NAMALWA (cell line): ENCODE measurements at regions not wholly inside any gene's neighbourhood (a gene's known extent, or its start where the extent isn't known, plus 50 kb on each side); places are given as distances from the start of the nearest gene placed in this dataset.
A peak's percentile ranks its signal among the peaks of the same experiment; 100 is the strongest.

ENCODE experiments used
- DNase-seq: peaks from one replicate; pipeline ENCODE4 v3.0.0-alpha.2; 2015; ENCODE audit warnings: low spot score

DNA sequence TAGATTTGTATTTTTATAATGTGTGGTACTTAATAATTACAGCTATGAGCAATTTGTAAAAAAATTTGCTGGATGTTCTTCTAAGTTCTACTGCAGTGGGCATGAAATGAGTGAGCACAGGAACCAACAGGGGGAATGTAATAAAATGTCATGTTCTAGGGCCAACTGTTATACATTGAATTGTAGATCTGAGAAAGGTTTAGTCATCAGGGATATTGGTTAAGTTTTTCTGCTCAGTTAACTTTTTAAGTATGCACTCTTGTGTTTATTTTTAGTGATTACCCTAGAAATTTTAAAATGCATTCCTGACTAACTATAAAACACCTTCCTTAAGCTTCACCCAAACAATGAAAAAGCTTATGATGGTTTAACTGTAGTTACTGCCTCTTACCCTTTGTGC lies 101.8 kb downstream of the CAND1 start:
- DNase-seq, result no peak

DNA sequence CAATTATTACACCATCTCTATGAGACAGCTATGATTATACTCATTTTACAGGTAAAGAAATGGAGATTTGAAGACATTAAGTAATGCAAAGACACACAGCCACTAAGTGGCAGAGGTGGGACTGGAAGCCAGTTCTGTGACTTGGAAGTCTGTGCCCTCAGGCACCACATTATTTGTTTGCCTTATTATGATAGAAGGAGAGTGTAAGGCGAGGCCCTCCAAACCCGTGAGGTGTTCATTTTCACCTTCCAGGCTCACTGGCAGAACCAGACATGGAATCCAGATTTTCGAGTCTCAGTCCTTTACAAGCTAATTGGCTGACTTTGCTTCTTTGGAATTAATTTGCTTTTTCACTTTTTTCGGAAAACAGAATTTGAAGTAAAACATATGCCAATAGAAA lies 107.9 kb downstream of the CAND1 start:
- DNase-seq, result no peak

DNA sequence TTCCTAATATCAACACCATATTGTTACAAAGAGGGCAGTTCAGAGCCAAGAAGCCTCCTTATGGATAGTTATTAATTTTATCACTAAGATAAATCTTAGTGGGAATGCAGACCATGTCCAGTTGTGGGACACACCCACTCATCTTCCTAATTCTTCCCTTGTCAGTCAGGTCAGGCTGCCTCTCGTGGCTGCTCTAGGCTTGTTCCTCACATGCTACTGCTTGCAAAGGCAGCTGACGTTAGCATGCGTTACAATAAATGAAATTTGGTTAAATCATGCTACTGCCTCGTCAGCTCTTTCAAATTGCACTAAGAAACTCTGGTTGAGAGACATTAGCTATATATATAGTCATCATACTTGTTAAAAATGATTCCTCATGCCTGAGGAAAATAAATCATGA lies 108.4 kb downstream of the CAND1 start:
- DNase-seq, result no peak

DNA sequence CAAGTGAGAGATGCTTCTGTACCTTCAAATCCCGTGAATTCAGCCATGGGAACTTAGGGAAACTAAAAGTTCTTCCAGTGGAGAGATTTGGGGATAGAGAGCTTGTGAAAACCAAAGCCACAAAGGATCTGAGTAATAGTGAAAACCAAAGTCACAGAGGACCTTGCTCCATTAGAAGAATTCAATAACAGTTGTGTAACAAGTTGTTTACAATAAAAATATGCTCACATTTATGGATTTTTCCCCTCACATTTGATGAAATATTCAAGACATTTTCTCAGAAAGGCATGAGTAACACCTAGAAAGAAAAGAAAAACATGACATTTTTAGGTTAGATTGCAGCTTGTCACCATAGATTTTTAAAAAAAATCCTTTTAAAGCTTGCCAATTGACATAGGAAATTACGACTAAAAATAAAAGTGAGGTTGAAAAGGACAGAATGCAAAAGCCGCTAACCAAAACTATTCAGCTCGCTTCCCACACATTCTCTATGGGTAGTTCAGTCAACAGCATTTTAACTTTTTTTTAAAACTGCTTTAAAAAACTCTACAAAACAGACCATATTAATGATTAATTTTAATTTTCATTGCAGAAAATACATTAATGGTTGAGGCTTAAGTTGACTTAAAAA lies 113.2 kb downstream of the CAND1 start:
- DNase-seq, result no peak

DNA sequence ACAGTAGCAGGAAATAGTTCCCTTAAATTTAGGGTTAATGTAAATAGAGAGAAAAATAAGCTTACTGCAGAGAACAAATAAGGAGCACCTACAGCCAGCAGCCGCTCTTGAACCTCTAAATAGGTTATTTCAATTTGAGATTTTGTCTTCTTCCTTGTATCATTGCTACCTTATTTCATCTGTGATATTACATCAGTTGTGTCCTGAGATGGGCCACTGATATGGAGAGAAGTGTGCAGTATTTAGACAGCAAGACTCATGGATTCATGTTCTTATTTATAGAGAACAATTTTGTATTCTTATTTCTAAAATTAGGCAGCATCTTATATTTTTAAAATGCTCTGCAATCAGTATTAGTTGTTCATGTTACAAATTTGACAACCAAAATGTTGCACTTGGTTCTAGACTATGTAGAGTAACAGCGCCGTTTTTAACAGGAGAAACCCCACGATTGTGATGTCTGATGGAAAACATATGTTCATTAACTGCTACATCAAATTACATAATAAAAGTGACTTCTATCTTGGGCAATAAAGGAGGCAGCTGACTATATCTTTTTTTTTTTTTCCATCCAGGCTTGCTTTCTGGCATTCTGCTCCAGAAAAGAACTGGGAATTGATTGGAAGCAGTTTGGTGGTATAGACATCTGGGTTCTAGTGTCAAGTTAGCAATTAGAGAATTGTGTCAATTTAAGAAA lies 117.9 kb downstream of the CAND1 start:
- no peak for DNase-seq

DNA sequence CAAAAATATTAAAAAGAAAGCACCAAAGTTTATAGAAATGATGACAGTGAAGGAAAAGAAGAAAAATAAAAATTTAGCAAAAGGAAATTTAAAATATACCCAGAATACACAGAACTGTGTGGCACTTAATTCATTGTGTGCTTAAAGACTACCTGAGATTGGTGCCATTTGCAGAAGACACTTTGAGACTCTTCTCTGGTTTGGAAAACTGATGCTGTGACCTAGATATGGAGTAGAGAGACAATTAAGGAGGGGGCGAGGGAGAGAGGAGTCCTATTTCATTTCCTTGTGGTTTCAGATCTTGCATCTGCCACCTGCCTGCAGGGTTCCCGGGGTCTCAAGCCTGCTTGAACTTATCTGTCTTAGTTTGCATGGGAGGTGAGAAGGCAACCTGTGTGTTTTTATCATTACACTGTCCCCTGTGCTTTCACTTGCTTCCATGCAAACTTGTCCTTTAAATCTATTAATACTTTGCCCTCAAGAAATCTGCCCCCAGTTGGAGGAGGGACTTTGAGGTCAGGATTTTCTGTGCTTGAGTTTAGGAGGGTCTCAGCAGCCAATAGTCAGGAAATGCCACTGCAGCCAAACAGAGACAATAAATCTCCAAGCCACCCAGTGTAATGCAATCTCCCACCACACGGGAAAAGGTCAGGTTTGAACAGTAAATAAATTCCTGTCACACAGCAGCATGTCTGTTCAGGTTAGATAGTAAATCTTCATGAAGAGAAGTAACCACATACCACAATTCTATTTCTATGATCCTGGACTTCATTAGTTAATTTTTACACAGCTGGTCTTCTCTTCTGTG lies 119.4 kb downstream of the CAND1 start:
- peak; percentile 18 for DNase-seq

DNA sequence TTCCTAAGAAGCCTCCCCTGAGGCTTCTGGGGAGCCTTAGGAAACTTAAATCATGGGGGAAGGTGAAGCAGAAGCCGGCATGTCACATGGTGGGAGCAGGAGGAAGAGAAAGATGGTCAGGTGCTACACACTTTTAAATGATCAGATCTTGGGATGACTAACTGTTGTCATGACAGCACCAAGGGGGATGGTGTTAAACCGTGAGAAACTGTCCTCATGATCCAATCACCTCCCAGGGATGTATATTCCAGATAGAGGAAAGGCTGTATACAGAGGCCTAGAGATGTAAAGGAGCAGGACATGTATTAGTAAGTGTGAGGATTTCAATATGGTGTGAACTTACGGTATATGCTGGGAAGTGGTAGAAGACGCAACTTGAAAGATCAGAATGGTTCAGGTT lies 121.1 kb downstream of the CAND1 start:
- no peak for DNase-seq

DNA sequence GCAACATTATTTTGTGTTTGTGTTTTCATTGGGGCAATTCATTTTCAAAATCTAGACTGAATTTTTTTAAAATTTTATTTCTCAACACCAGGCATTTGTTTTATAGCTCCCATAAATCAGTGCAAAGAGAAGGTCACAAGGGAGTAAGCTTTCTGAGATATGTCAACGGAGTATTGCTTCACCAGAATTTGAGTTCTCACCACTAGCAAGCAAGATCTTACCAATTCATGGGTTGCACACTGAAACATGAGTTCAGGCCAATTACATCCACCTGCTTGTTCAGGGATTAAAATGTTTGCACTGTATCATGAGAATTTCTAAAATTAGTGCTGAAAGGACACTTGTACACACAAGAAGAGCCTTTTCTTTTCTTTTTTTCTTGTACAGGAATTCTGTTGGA lies 121.9 kb downstream of the CAND1 start:
- DNase-seq, result no peak

DNA sequence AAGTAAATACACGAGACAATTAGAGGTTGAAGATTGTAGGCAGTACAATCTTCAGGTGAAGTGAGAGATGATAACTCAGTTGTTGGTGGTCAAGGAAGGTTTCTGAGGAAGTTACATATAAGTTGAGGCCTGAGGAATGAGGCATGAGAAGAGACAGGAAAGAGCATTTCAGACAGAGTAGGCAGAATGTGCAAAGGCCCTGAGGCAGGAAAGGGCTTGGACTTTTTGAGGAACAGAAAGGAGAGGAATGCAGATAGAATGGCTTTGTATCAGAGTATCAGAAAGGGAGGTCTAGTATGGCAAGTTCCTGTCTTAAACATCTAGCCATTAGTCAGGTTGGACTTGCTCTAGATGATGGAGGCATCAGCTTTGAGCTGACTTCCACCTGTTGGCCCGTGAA lies 122.5 kb downstream of the CAND1 start:
- DNase-seq, result no peak

DNA sequence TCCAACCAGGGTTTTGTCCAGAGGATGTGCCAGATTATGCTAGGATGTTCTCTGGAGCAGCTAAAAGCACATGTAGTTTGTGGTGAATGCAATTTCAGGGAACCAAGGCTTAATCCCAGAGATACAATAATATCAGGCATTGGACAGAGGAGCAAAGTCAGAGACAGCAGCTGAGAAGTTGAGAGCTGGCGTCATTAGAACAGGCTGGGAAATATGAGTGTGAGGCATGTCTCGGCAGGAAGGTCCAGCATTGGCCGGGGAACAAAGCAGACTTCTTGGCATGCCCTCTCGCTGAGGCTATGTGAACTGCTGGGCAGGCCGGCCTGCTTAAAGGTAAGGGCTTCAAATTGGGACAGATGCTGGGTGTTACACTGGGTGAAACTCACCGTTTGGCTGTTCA lies 125.4 kb downstream of the CAND1 start:
- no peak for DNase-seq

DNA sequence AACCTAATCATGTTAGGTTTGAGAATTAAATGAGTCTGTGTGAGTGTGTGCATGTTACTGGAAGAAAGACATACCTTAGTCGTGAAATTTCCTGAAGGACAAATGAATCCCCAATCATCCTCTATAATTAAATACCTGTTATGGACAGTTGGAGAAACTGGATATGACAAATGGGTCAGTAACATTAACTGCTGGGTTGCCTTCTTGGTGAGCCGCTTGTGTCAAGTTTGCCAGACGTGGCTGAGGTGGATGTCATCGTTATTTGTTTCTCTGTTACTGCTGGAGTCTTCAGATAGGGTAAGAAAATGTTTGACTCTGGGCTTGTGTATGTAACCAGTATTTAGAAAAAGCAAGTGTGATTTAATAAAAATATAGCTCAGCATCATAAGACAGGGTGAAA lies 131.6 kb downstream of the CAND1 start:
- no peak for DNase-seq

DNA sequence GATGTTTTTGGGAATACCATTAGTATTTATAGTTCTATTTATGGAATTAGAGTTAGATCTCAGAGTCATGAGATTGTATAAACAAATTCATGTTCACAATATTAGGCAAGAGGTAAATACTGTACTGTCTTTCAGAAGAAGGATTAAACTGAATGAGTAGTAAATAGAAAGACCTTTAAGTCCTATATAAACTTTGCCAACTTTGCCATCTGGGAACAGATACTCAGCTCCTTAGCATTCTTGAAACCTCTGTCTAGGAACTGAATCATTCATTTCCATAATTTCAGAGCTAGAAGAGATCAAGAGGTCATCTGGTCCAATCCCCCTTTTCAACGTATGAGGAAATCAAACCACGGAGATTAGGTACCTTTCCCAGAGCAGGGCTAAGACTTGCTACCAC lies 141.1 kb downstream of the CAND1 start:
- no peak for DNase-seq

DNA sequence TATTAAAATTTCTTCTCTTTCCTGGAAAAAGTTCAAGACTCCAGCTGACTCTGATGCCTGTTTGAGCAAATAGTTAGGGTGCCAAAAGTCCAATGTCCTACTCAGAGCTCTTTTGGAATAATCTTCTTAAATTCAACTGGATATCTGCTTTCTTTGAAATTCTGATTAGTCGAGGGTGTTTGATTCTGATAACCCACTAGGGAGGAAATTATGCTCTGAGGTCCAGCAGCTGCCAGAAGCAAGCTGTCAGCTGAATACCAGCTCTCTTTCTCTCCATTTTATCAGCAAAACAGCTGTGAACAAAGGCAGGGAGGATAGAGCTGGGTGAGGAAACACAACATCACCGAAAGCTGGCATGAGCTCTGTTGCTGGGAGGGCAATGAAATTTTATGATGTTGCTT lies 141.5 kb downstream of the CAND1 start:
- no peak for DNase-seq

DNA sequence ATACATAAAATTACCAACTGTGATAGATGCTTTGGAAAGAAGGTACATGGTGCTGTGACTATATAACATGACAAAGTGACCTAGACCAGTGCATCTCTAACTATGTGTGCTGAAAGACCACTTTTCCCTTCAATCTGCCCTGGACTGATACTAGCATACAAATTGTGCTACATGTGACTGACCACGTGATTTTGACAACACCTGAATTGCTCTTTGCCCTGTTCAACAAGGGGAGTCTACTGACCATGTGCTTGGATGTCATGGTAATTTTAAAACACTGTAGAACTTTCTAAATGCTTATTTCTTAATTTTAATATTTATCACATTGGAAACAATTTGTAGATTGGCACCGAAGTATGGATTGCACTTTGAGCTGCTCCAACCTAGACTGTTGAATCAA lies 142.4 kb downstream of the CAND1 start:
- DNase-seq, result no peak

DNA sequence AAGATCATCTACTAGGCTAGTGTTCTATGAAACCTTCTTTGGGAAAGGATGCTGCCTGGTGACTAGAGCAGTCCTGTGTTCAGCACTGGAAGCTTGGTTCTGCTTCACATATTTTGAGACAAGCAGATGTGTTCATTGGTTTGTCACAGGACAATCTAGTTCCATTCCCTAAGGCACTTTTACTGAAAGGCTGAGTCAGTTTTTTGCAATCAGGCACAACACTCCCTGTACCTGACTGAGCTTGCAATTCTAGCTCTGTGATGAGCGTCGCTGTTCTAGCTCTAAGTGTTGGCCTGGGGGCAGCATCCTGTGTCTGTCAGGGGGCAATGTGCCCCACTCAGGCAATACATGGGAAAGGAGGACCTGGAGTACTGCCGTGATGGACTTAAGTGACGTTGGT lies 144.4 kb downstream of the CAND1 start:
- no peak for DNase-seq

DNA sequence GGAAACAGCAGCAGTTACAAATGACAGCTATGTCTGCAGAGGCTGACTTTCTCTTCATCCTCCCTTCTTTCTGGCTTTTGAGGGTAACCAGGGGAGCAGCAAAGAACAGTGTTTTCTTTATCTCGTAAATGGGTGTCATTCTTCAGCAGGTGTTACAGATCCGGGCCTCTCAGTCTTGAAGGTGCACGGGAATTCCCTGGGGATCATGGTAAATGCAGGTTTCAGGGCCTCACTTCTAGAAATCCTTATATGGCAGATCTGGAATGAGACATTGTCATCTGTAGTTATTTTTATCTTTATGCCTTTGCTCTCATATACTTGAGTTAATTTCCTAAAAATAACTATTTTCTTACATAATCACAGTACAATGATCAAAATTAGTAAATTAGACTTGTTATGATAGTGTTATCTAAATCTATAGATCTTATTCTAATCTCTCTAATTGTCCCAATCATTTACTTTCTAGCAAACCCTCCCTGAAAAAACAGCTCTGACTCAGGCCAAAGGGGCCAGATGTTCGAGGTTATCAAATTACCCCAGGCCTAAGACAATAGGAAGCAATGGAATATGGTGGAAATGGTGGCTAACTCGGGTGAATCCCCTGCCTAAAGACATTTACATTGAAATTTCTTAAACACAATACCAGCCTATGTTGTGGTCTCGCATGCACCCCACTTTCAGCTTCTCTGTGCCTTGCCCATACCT lies 145.0 kb downstream of the CAND1 start:
- DNase-seq, result no peak

DNA sequence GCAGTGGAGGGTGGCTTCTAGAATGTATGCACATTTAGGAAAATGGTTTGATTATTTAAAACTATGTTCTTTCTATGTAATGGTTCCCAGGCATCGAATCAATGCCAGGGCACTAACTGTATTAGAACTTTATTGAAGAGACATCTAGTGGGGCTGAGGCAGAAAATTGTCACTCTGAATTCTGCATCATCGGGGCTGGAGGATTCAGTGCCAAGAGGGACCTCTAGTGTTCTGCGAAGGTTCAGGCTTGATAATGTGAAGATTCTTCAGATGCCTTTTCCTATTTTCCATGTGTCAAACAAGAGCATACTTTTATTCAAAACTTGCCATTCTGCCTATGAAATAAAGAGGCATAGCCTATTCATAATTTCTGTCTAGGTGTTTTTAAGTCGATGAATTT lies 146.3 kb downstream of the CAND1 start:
- peak; percentile 63 for DNase-seq

DNA sequence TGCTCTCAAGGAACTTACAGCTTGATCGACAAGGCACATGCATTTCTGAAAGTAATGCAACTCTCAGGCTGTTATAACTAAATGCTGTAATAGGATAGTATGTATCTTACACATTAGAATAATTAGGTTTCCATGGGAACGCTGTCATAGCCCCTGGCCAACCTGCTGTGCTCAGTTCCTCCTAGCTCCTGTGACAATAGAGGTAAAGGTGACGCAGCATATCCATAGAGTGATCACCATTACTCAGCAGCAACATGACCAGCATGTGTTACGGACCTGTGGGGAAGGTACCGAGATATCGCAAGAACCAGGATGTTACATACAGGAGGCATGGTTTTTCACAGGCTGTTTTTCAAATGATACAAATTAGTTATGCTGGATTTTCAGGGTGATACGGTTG lies 150.7 kb downstream of the CAND1 start:
- DNase-seq, result no peak

DNA sequence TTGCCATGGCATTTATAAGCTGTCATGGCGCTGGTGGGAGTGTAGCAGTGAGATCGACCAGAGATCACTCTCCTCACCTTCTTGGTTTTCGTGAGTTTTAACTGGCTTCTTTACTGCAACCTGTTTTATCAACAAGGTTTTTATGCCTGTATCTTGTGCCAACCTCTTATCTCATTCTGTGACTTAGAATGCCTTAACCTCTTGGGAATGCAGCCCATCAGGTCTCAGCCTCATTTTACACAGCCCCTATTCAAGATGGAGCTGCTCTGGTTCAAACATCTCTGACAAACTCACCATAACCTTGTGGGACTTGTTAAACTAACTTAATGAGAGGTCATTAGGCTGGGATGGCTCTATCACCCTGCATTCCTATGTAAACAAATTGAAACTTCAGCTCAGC lies 151.3 kb downstream of the CAND1 start:
- no peak for DNase-seq

DNA sequence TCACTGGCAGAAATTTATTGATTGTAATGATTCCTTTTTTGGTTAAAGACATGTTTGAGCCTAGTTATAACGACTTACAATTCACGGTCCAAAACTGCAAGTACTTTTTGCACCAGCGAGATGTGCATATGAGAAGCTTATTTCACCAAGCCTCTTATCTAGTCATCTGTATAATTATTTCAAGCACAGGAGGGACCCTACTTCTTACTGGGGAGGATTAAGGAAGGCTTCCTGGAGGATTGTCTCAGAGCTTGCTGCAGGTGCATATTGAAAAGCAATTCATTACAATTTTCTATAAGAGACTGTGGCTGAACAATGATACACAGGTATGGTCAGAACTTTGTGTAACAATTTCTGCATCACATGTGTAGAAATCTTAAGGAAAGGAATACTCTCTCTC lies 152.9 kb downstream of the CAND1 start:
- no peak for DNase-seq

DNA sequence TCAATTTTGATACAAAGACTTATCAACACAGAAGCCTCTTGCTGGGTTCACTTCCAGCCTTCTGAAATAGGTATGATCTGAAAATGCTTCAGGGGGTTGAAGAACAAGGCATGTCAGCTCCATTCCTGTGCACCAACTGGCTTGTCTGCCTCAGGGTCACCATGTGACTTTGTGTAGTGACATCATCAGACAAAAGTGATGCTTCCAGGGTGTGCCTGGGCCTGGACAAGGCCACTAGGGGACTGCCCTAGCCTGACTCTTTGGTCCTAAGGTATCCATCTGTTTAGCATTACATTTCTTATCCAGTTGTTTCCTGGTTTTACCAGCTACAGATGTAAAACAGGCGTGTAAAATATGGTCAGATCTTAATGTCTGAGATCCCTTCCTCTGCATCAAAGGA lies 155.6 kb downstream of the CAND1 start:
- no peak for DNase-seq

DNA sequence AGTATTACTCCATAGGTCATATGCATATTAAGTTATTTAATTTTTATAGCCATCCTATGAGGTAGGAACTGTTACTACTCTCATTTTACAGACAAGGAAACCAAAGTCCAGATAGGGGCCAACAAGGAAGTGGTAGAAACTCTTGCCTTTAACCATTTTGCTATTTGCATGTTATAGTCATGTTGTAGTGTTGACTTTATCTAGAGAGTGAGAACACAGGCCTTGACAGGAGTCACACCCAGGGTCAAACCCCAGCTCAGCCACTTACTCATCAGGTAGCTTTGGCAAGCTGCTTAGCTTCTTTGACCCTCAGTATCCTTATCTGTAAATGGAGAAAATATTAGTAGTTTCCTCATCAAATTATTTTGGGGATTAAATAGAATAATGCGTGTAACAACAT lies 156.2 kb downstream of the CAND1 start:
- DNase-seq, result no peak

DNA sequence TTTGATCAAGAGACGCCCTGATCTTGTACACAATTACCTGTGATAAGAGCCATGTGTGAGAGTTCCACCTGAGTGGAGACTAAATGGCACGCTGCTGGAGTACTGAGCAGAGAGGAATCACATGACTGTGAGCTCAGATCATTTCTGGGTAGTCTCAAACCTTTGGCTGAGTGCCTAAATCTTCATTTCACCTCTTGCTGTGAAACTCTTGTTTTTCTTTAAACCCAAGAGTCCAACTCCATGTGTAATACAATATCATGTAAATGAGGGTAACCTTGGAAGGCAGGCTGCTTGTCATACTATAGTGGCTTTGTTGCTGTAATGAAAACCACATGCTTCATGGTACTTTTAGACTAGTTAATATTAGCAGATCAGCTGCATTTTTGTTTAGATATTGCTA lies 156.9 kb downstream of the CAND1 start:
- DNase-seq, result no peak
